MM.1S (cell line): ENCODE measurements at regions not wholly inside any gene's neighbourhood (a gene's known extent, or its start where the extent isn't known, plus 50 kb on each side); places are given as distances from the start of the nearest gene placed in this dataset.

ENCODE experiments used
- DNase-seq: peaks from one replicate; pipeline ENCODE4 v3.0.0-alpha.2; 2015
- H2AFZ ChIP-seq: fragments of 300-600 bp; sonication (generic); 2 replicates; pipeline ENCODE4 v1.6.0; 2016; ENCODE audit warnings: antibody characterized with exemption, low read length
- H3F3A ChIP-seq: fragments of 300-600 bp; sonication (generic); 2 replicates; pipeline ENCODE4 v1.6.1; 2016; ENCODE audit warnings: mild to moderate bottlenecking, antibody characterized with exemption, low read length, moderate library complexity, mixed read lengths; ENCODE audit not compliant: insufficient read depth
- H3K27ac ChIP-seq: fragments of 300-600 bp; sonication (generic); 2 replicates; pipeline ENCODE4 v1.5.1; 2016; ENCODE audit warnings: mild to moderate bottlenecking, low read length
- H3K27me3 ChIP-seq: fragments of 300-600 bp; sonication (generic); replicated peaks from 2 replicates; pipeline ENCODE4 v1.6.0; 2016; ENCODE audit warnings: low read length; ENCODE audit not compliant: insufficient read depth
- H3K36me3 ChIP-seq: fragments of 300-600 bp; sonication (generic); replicated peaks from 2 replicates; pipeline ENCODE4 v1.6.1; 2016; ENCODE audit warnings: mild to moderate bottlenecking, low read length, mixed read lengths; ENCODE audit not compliant: insufficient read depth
- H3K4me1 ChIP-seq: fragments of 300-600 bp; sonication (generic); 2 replicates; pipeline ENCODE4 v1.6.1; 2016; ENCODE audit warnings: low read length, mixed read lengths
- H3K4me2 ChIP-seq: fragments of 300-600 bp; sonication (generic); 2 replicates; pipeline ENCODE4 v1.6.0; 2016; ENCODE audit warnings: low read depth, low read length
- H3K4me3 ChIP-seq: fragments of 300-600 bp; sonication (generic); 2 replicates; pipeline ENCODE4 v1.5.1; 2016; ENCODE audit warnings: low read length, mixed read lengths
- H3K79me2 ChIP-seq: fragments of 300-600 bp; sonication (generic); 2 replicates; pipeline ENCODE4 v1.6.1; 2016; ENCODE audit warnings: mixed run types, low read length, mixed read lengths
- H3K9ac ChIP-seq: fragments of 300-600 bp; sonication (generic); 2 replicates; pipeline ENCODE4 v1.6.1; 2016; ENCODE audit warnings: low read length, mixed read lengths
- H3K9me2 ChIP-seq: fragments of 300-600 bp; sonication (generic); replicated peaks from 2 replicates; pipeline ENCODE4 v1.6.1; 2016; ENCODE audit warnings: mild to moderate bottlenecking, low read length, mixed read lengths; ENCODE audit not compliant: insufficient read depth
- H3K9me3 ChIP-seq: fragments of 300-600 bp; sonication (generic); replicated peaks from 2 replicates; pipeline ENCODE4 v1.6.1; 2016; ENCODE audit warnings: mild to moderate bottlenecking, low read length, mixed read lengths; ENCODE audit not compliant: insufficient read depth
- H4K20me1 ChIP-seq: fragments of 300-600 bp; sonication (generic); 2 replicates; pipeline ENCODE4 v1.6.1; 2016; ENCODE audit warnings: mild to moderate bottlenecking, low read length, moderate library complexity, mixed read lengths; ENCODE audit not compliant: insufficient read depth
- CTCF ChIP-seq: fragments of 300-600 bp; sonication (generic); IDR thresholded peaks from 2 replicates; pipeline ENCODE4 v1.5.1; 2016; ENCODE audit warnings: antibody characterized with exemption, low read length, mixed read lengths
- EZH2 ChIP-seq: fragments of 300-600 bp; sonication (generic); optimal IDR thresholded peaks from 2 replicates; pipeline ENCODE3; 2017; ENCODE audit warnings: low read depth, mild to moderate bottlenecking, antibody characterized with exemption, low read length, mixed read lengths
- EZH2phosphoT487 ChIP-seq: fragments of 300-600 bp; sonication (generic); IDR thresholded peaks from 2 replicates; pipeline ENCODE4 v1.6.1; 2018; ENCODE audit warnings: antibody characterized with exemption, low read length

- DNase-seq, result no peak
- no peaks in the 10 kb centered on the region for H3K36me3 ChIP-seq
- no peak overlapping the region for H3K4me2 ChIP-seq
- no peaks in the 10 kb centered on the region for H3K79me2 ChIP-seq
- no peak overlapping the region for H3K4me3 ChIP-seq
- no peak overlapping the region for H3K27ac ChIP-seq
- H3K9me2 ChIP-seq, result no peaks in the 10 kb centered on the region
- H3K27me3 ChIP-seq, result no peaks in the 10 kb centered on the region
- H4K20me1 ChIP-seq, result no peaks in the 10 kb centered on the region
- no peak for TF ChIP-seq EZH2
- no peak for TF ChIP-seq EZH2phosphoT487
- no peak for TF ChIP-seq CTCF
- H3K4me1 ChIP-seq, result no peaks in the 10 kb centered on the region
- H3K9me3 ChIP-seq, result no peaks in the 10 kb centered on the region
- no peaks in the 10 kb centered on the region for H3F3A ChIP-seq
- no peak overlapping the region for H2AFZ ChIP-seq
- no peak overlapping the region for H3K9ac ChIP-seq
Observed at GRCh38 chr7:152909683-152910544, 150.4 kb downstream of the ACTR3B start.

DNA sequence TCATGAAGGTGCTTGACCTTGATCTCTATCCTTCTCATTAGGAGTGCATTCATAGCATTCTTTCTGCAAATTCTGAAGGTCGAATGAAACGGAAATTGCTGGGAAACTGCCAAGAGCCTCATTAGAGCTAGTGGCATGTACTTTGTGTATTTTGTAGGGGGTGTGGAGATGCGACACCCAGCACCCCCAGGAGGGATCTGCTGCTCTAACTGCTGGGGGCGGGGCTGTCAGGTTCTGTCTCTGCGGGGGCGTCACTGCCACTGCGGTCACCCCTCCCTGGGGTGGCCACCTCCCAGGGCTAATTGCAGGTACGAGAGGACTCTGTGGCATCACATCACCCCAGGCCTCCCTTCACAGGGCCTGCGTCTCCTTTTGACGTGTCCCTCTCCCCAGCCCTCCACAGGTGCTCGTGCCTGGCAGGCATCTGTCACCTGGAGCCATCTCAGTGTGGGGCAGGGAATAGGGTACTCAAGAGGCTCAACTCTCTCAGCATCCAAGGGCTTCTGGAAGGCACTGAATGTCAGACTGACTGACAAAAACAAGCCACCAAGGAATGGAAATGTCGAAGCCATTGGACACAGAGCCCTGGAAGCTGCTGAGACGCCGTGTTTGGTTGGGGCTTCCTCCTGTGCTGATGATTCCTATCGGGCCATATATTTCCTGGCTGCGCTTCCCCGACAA, 151.1 kb downstream of the ACTR3B start:
- no peaks in the 10 kb centered on the region for H3F3A ChIP-seq
- no peak for DNase-seq
- H3K79me2 ChIP-seq, result no peaks in the 10 kb centered on the region

DNA sequence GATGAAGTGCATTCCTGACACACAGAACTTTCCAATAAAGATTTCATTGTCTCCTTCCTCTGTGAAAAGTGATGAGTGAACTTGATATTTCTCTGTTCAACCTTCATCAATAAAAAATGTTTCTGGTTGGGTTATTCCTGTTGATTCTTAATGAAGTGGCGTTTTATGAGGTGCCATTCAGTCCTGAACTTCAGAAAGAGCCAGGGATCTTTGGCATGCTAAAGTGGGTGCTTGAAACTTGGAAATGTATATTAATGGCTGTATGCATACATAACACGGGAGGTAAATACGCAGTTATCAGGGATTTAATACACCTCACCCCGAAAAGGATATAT, 151.6 kb downstream of the ACTR3B start:
- Histone ChIP-seq H3K9ac (no peak overlapping the region), H3K4me3 (no peak overlapping the region), H4K20me1 (no peaks in the 10 kb centered on the region), H3K9me2 (no peaks in the 10 kb centered on the region), H3F3A (no peaks in the 10 kb centered on the region), H3K27me3 (no peaks in the 10 kb centered on the region), H3K4me2 (no peak overlapping the region), H3K79me2 (no peaks in the 10 kb centered on the region), H2AFZ (no peak overlapping the region), H3K9me3 (no peaks in the 10 kb centered on the region), H3K36me3 (no peaks in the 10 kb centered on the region), H3K27ac (no peak overlapping the region), H3K4me1 (no peaks in the 10 kb centered on the region)
- DNase-seq, result no peak
- TF ChIP-seq CTCF (no peak), EZH2phosphoT487 (no peak), EZH2 (no peak)

More for the DNA sequence above, 151.1 kb downstream of the ACTR3B start:
- Histone ChIP-seq H3K9me3 (no peaks in the 10 kb centered on the region), H3K4me3 (no peak overlapping the region), H3K9me2 (no peaks in the 10 kb centered on the region), H4K20me1 (no peaks in the 10 kb centered on the region), H2AFZ (no peak overlapping the region), H3K4me2 (no peak overlapping the region), H3K4me1 (no peaks in the 10 kb centered on the region), H3K27ac (no peak overlapping the region), H3K27me3 (no peaks in the 10 kb centered on the region), H3K36me3 (no peaks in the 10 kb centered on the region), H3K9ac (no peak overlapping the region)
- TF ChIP-seq EZH2 (no peak), CTCF (no peak), EZH2phosphoT487 (no peak)
